Astrocyte of the spinal cord (primary cell): ENCODE measurements at regions not wholly inside any gene's neighbourhood (a gene's known extent, or its start where the extent isn't known, plus 50 kb on each side); places are given as distances from the start of the nearest gene placed in this dataset.

Source experiments
- DNase-seq: peaks from one replicate; pipeline ENCODE4 v3.0.0; 2011; ENCODE audit warnings: low read depth, low spot score
- H3K4me3 ChIP-seq: 2 replicates; pipeline ENCODE4 v1.5.1; 2011; ENCODE audit warnings: low read depth, mild to moderate bottlenecking, low read length, moderate library complexity
- in situ Hi-C: cut with HindIII; loops from 2 replicates; pipeline ENCODE4 v1.10.0; 2017; ENCODE audit warnings: low sequenced_read_pairs
- TF ChIP-seq, protein P1 (sequence below): IDR thresholded peaks from 2 replicates; pipeline ENCODE4 v1.5.1; 2012; ENCODE audit warnings: low read depth, mild to moderate bottlenecking, low read length, inconsistent platforms

DNA sequence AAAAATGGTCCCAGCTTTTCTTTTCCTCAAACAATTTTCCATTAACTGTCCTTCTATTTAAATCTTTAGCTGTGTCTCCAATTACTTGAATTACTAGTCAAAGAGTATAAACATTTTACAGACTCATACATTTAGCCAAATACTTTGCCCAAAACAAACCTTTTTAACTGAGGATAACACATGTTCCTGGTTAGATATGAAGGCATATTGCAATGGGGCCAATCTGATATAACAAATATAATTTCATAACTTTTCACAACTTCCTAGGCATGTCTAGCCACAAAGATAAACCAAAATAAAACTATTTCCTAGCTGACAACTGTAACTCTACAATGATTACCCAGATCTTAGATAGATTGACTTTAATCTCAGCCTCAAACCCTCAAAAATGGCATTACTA lies 247.5 kb upstream of the ZNF521 start:
- no peak overlapping the region for H3K4me3 ChIP-seq
- in situ Hi-C loops = no loop called here
- no peak for DNase-seq
- TF ChIP-seq, protein P1, sequence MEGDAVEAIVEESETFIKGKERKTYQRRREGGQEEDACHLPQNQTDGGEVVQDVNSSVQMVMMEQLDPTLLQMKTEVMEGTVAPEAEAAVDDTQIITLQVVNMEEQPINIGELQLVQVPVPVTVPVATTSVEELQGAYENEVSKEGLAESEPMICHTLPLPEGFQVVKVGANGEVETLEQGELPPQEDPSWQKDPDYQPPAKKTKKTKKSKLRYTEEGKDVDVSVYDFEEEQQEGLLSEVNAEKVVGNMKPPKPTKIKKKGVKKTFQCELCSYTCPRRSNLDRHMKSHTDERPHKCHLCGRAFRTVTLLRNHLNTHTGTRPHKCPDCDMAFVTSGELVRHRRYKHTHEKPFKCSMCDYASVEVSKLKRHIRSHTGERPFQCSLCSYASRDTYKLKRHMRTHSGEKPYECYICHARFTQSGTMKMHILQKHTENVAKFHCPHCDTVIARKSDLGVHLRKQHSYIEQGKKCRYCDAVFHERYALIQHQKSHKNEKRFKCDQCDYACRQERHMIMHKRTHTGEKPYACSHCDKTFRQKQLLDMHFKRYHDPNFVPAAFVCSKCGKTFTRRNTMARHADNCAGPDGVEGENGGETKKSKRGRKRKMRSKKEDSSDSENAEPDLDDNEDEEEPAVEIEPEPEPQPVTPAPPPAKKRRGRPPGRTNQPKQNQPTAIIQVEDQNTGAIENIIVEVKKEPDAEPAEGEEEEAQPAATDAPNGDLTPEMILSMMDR = no peak

DNA sequence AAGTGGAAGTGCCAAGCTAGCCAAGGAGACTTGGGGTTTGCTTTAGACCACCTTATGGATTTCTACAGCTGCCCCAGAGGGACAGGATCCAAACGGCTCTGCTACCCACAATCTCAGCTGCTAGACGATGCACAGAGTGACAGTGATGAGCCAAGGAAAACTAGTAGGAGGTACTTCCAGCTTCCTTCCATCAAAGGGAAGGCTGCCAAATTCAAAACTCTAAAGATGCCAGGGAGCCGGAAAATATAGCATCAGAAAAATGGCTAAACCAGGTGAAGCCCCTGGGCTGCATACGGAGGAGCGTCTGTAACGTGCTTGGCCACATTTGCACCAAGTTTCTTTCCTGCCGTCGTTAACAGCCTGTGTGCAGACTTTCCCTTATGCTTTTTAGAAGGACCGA lies 245.5 kb upstream of the ZNF521 start:
- in situ Hi-C loops = no loop called here
- no peak overlapping the region for H3K4me3 ChIP-seq
- DNase-seq = no peak
- TF ChIP-seq, protein P1 = no peak

DNA sequence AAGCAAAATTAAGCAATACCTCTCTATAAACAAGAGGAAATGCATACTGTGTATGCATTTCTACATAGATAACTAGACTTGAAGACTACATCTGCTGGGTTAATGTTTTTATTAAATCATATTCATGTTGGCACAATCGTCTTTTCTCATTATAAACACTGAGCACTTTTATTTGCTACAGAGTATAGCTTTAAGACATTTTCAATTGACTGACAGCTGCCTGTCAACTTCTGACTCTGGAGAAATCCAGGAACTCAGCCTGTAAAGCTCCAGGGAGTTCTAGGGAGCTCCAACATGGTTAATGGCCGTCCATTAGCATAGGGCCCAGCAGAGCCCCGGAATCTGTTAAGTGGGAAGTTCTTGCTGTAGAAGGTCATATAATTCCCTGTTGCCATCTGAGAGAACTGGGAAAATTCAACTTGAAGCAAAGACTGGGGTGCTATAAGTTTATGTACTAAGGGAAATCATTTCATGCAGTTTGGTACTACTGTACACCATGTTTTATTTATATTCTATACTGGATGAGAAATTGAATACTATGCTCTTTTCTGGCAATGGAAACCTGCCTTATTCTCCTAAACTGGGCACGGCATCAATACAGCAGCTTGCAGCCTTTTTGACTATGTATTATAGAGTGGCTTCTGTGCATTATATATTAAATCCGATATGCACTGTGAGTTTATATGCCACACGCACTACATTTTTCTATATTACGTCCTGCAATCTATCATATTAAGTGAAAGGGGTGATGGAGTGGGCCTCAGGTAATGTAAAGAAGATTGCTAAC lies 243.5 kb upstream of the ZNF521 start:
- no peak overlapping the region for H3K4me3 ChIP-seq
- DNase-seq = no peak
- TF ChIP-seq, protein P1 = no peak
- in situ Hi-C loops = no loop called here

DNA sequence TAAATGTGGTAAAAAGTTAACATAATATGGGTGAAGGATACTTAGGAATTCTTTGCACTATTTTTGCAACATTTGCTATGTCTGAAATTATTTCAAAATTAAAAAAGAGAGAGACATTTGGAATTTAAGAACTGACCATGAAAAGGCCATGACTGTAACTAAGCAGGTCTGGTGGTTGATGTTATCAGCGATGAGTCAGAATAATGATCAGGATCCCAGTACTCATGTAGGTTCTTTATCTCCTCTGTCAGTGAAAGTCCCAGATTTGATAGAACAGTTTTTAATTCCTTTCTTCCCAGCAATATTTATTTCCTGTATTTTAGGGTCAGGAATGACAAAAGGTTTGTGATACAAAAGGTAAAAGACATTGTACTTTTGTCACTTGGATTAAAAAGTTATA lies 242.4 kb upstream of the ZNF521 start:
- in situ Hi-C loops = no loop called here
- H3K4me3 ChIP-seq = no peak overlapping the region
- DNase-seq = no peak
- TF ChIP-seq, protein P1 = no peak

DNA sequence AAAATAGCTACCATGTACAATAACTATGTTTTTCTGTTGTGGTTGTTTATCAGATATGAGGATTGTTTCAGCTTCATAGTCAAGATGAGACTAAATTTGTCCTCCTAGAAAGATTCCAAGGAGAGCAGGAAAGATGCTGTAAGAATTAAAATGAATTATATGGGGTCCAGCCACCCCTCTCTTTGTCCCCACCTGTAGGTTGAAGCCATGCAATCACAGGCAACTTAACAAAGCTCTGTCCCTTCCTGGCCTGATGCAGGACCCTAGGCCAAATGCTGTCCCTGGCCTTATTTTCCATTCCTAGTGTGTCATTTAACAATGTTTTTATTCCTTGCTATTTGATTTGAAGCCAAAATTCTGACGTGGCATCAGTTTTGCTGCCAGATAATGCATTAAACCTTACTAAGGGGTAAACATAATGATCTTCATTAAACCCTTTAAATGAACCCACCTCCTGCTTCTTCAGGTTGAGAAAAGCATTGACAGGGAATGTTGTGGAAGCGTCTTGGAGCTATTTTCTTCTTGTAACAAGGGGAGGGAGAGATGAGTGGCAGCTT lies 240.9 kb upstream of the ZNF521 start:
- in situ Hi-C loops = no loop called here
- TF ChIP-seq, protein P1 = no peak
- DNase-seq = no peak
- H3K4me3 ChIP-seq = no peak overlapping the region

DNA sequence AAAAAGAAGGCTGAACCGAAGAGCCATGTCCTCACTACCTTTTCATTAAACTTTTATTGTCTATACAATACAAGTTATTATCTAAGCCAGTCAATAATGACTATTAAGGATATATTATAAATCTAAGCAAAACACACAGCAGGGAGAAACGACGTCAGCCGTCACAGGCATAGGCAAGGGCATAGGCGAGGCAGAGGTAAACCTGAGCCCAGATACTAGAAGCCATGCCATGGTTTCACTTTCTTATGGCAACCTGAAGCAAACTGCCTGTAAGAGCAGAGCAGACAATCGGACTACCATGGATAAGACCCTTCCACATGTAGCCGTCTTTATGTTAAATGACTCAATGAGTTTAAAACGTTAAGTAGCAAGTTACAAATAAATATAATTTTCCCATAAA lies 238.5 kb upstream of the ZNF521 start:
- in situ Hi-C loops = no loop called here
- no peak for DNase-seq
- TF ChIP-seq, protein P1 = no peak
- H3K4me3 ChIP-seq = no peak overlapping the region
